HG03432 (cell line): ENCODE measurements at regions not wholly inside any gene's neighbourhood (a gene's known extent, or its start where the extent isn't known, plus 50 kb on each side); places are given as distances from the start of the nearest gene placed in this dataset.
"Not testable (repeated sequence)": the region's sequence is repeated elsewhere in the genome, so short reads cannot be mapped to it uniquely, and the experiment has no call there.

Experiments
- ATAC-seq: cut with Tn5 transposase; IDR thresholded peaks from one replicate; pipeline ENCODE4 v1.9.1; 2021; ENCODE audit warnings: mild to moderate bottlenecking, moderate library complexity; ENCODE audit not compliant: unreplicated experiment

- ATAC-seq: no peak
These were observed 322.8 kb upstream of the NAALADL2 start for GRCh38 chr3:174536319-174536718.

GRCh38 chr3:174538151-174538550 lies 321.0 kb upstream of the NAALADL2 start:
- ATAC-seq: no peak

DNA sequence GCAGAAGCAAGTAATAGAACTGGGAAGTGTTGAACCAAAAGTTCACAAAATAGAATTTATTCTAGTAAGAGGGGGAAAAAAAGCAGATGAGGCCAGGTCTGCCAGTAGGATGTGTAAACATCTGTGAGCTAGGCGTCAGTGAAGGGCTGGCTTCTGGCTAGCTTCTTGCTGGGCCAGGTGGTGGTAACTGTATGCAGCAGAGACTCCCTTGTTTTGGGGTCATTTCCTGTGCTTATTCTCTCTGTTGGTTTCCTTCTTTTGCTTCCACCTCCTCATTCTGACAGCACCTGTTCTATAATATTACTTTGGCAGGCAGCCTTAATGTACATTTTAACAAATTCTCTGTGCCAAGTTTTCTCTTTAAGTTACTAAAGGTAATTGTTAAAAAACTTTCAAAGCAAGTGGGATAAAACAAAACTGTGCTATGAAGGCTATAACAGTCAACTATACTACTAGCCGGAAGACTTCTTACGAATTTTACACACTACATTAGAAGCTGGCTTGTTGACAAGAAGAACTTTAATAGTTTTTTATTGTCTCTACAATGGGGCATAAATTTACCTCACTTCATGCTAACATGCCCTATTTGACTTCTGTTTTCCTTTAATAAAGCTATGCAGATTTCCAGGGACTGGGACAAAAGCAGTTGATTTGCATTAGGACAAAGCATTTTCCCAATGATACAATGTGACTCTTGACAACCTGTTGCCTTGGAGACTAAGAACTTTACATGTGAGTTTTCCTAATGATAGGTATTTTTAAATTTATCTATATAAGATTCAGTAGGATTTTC lies 318.8 kb upstream of the NAALADL2 start:
- no peak for ATAC-seq

- ATAC-seq: no peak
These were observed 317.3 kb upstream of the NAALADL2 start for GRCh38 chr3:174541708-174542315.

DNA sequence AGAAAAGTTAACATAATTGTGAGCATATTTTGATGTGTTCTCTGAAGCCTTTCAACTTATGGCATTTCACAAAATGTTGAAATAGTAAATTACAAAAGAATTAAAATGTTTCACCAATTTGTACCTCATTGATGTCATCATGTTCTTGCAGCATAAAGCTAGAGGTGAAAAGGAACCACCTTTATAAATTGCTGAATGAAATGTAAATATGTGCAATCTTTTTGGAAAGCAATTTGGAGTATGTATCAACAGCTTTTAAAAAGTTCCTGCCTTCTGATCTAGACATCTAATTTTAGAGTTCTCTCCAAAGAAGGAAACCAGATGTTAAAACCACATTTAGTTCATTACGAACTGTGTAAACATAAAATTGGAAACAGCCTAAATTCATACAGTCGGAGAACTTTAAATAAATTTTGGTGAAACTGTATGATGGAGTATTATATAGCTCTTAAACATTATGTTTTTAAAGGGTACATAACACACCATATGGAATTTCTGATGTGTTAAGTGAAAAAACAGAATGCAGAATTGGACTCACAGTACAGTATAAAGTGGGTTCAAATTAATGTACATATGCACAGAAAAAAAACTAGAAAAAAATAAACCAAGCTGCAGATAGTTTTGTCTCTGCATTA lies 311.2 kb upstream of the NAALADL2 start:
- ATAC-seq: no peak

DNA sequence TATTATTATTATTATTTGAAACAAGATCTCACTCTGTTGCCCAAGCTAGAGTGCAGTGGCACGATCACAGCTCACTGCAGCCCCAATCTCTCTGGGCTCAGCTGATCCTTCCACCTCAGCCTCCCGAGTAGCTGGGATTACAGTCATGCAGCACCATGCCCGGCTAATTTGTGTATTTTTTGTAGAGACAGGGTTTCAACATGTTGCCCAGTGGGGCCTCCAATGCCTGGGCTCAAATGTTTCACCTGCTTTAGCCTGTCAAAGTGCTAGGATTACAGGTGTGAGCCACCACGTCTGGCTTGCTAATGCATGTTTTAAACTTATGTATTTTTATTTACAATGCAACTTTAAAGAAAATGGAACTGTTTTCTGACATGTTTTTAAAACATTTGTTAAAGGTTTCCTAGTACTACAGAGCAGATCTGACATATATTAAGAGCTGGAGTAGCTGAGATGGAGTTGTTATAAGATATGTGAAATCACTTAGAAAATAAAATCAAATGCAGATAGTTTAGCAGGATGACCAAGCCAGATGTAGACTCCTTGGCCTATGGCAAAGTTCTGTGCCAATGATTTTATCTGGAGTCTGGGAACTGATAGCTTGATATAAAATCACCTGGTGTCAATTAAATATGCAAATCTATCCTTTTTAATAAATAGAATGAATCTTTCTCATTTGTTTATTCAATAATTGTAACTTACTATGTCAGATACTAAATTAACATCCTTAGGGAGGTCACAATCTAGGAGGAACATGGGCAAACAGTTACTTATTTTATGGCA lies 310.1 kb upstream of the NAALADL2 start:
- no peak for ATAC-seq

- no peak for ATAC-seq
These were observed 277.6 kb upstream of the NAALADL2 start for GRCh38 chr3:174581558-174581957.

- ATAC-seq: no peak
These were observed 275.7 kb upstream of the NAALADL2 start for GRCh38 chr3:174583396-174583795.

GRCh38 chr3:174587137-174587536 lies 272.0 kb upstream of the NAALADL2 start:
- ATAC-seq: not testable (repeated sequence)

DNA sequence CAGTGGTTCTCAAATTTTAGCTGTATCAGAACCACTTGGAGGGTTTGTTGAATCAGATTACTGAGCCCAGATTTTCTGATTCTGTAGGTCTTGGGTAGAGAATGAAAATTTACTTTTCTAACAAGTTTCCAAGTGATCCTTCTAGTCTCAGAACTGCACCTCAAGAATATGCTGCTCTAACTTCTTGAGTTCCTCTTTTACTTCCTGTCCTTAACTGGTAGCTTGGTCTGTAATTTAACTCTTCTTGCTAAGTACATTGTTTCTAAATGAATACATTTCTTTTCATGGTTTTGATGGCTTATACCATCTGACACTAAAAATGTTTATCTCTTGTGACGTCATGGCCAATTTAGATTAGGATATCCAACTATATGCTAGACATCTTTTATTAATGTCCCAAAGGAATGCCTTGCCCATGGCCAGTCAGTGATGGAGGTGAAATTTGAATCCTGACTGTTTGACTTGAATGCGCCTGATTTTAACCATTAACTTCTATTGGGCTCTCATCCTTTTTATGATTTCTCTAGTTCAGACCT lies 262.6 kb upstream of the NAALADL2 start:
- no peak for ATAC-seq

GRCh38 chr3:174598885-174599439 lies 260.2 kb upstream of the NAALADL2 start:
- ATAC-seq: no peak

DNA sequence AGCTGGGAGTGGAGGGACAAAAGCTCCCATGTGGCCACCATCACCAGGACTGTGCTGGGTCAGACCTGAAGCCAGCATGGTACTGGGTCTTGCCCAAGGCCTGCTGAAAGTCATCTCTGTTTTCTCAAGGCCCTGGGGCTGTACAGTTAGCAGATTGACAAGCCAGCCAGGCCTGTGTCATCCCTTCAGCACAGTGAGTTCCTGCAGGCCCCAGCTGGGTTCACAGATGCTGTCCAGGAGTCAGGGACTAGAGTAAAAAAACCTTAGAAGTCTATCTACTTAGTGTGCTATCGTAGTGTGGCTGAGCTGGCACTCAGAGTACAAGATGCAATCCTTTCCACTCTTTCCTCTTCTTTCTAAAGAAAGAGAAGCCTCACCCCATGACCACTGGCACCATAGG lies 246.0 kb upstream of the NAALADL2 start:
- no peak for ATAC-seq

DNA sequence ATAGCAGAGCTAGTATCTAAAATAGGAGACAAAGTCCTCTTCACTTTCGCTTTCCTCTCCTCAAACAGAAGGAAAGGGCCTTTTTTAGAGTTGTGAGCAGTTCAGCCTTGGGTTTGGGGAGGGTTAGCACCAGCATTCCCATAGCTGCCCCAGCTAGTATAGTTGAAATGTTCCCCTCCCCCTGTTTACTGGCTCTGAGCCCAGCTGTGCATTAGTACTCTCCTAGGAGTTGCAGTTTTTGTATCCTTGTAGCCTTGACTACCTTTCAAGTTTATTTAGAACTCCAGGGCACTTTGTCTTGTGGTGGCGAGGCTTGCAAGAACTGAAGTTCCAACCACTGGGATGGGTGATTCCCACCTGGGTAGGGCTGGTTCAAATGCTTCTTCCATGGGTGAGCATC lies 245.1 kb upstream of the NAALADL2 start:
- ATAC-seq: no peak

GRCh38 chr3:174618368-174619080 lies 240.6 kb upstream of the NAALADL2 start:
- no peak for ATAC-seq

DNA sequence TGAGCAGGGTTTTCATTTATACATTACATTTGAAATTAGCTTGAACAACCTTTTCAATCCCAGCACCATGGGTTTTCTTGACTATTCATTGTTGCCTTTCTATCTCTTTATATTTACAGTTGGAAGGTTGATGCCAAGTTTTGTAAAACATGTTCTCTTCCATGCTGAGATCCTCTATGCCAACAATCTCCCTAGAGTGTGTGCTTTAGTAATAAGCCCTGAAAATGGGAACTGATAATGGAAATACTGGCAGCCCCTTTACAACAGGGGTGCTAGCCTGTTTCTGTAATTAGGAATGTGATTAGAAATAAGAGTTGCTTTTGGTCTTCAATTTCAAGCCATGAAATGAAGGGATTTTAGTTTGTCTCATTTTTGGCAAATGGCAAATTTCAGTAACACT lies 239.9 kb upstream of the NAALADL2 start:
- no peak for ATAC-seq

DNA sequence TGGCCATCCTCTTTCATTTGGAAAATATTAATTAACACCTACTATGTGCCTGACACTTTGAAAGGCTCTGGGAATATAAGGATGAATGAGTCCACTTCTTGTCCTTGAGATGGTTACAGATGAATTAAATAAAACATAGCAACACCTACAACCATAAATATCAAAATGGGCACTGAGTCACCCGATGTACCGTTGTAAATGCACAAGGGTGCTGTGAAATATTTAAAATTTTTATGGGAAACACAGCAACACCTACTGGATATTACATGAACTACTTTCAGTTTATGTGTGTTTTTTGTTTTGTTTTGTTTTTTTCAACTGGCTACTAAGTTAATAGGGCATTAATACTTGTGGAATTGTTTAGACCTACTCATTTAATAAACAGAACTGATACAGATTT lies 239.0 kb upstream of the NAALADL2 start:
- no peak for ATAC-seq

GRCh38 chr3:174620855-174621472 lies 238.2 kb upstream of the NAALADL2 start:
- ATAC-seq: no peak

DNA sequence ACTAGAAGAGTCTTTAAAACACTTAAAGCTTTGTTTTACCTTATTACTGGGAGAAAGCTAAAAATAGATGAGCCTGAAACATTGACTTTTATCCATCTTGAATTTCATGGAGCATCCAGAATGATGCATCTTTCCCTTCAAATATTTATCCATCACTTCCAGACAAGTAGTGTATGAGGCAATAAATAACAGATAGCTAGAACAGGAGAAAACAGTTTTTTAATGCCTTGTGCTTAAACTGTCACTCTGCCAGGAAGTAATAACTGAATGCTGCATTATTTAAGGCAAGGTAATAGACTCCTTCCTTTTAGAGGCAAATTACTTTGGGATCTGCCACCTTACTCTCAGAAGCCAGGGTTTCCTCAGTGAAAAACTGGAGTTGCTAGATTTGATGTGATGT lies 225.8 kb upstream of the NAALADL2 start:
- no peak for ATAC-seq

DNA sequence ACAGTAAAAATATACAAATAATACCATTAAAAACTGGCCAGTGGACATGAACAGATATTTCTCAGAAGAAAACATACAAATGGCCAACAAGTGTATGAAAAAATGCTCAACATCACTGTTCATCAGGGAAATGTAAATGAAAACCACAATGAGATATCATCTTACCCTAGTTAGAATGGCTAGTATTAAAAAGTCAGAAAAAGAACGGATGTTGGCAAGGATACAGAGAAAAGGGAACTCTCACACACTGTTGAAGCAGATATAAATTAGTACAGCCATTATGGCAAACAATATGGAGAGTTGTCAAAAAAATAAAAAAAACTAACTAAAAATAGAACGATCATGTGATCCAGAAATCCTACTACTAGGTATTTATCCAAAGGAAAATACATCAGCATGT lies 222.7 kb upstream of the NAALADL2 start:
- no peak for ATAC-seq

- no peak for ATAC-seq
These were observed 219.7 kb upstream of the NAALADL2 start for GRCh38 chr3:174639406-174639805.
